GM12873 (cell line): ENCODE measurements at regions not wholly inside any gene's neighbourhood (a gene's known extent, or its start where the extent isn't known, plus 50 kb on each side); places are given as distances from the start of the nearest gene placed in this dataset.

Source experiments
- CTCF ChIP-seq: IDR thresholded peaks from 2 replicates; pipeline ENCODE4 v1.5.1; 2012; ENCODE audit warnings: low read depth, mild to moderate bottlenecking, moderate library complexity, low read length, control low read depth; ENCODE audit not compliant: insufficient read depth; ENCODE audit errors: missing control alignments

GRCh38 chr22:49205483-49205800 is 622.2 kb downstream of the BRD1 start:
- TF ChIP-seq CTCF = no peak

GRCh38 chr22:49204599-49205482 is 622.8 kb downstream of the BRD1 start:
- TF ChIP-seq CTCF = no peak

- TF ChIP-seq CTCF = no peak
These were observed 623.6 kb downstream of the BRD1 start for GRCh38 chr22:49203859-49204598.

- TF ChIP-seq CTCF = no peak
These were observed 624.4 kb downstream of the BRD1 start for GRCh38 chr22:49203091-49203858.

GRCh38 chr22:49202226-49202625 is 625.4 kb downstream of the BRD1 start:
- no peak for TF ChIP-seq CTCF

- TF ChIP-seq CTCF = no peak
These were observed 626.4 kb downstream of the BRD1 start for GRCh38 chr22:49201046-49201970.
